Fibroblast of skin of right biceps (primary cell): ENCODE measurements at regions not wholly inside any gene's neighbourhood (a gene's known extent, or its start where the extent isn't known, plus 50 kb on each side); places are given as distances from the start of the nearest gene placed in this dataset.

Experiments used
- DNase-seq: peaks from one replicate; pipeline ENCODE4 v3.0.0-alpha.2; 2013

- no peak for DNase-seq
Measured at GRCh38 chr4:31995943-31996901, 1276.1 kb downstream of the PCDH7 start.

GRCh38 chr4:31998807-31999206, 1278.6 kb downstream of the PCDH7 start:
- no peak for DNase-seq

GRCh38 chr4:31999848-32000247, 1279.7 kb downstream of the PCDH7 start:
- DNase-seq = no peak

GRCh38 chr4:32000846-32001488, 1280.8 kb downstream of the PCDH7 start:
- DNase-seq = no peak

GRCh38 chr4:32002037-32002747, 1282.0 kb downstream of the PCDH7 start:
- no peak for DNase-seq

- DNase-seq = no peak
Measured at GRCh38 chr4:32003548-32003947, 1283.4 kb downstream of the PCDH7 start.

GRCh38 chr4:32010221-32010620, 1290.1 kb downstream of the PCDH7 start:
- no peak for DNase-seq

- DNase-seq = peak; percentile 2
Measured at GRCh38 chr4:32022071-32022470, 1301.9 kb downstream of the PCDH7 start.

- DNase-seq = peak; percentile 34
Measured at GRCh38 chr4:32025851-32026459, 1305.8 kb downstream of the PCDH7 start.

- DNase-seq = no peak
Measured at GRCh38 chr4:32030406-32030805, 1310.2 kb downstream of the PCDH7 start.

- DNase-seq = no peak
Measured at GRCh38 chr4:32031026-32031425, 1310.9 kb downstream of the PCDH7 start.

- no peak for DNase-seq
Measured at GRCh38 chr4:32032136-32032672, 1312.0 kb downstream of the PCDH7 start.

GRCh38 chr4:32037399-32037798, 1317.2 kb downstream of the PCDH7 start:
- DNase-seq = no peak

- DNase-seq = no peak
Measured at GRCh38 chr4:32042486-32043247, 1322.5 kb downstream of the PCDH7 start.

- no peak for DNase-seq
Measured at GRCh38 chr4:32043248-32043633, 1323.1 kb downstream of the PCDH7 start.

- peak; percentile 5 for DNase-seq
Measured at GRCh38 chr4:32061916-32062315, 1341.7 kb downstream of the PCDH7 start.

- no peak for DNase-seq
Measured at GRCh38 chr4:32073542-32073941, 1353.4 kb downstream of the PCDH7 start.

- DNase-seq = no peak
Measured at GRCh38 chr4:32087211-32087610, 1367.0 kb downstream of the PCDH7 start.

- DNase-seq = no peak
Measured at GRCh38 chr4:32094987-32095386, 1374.8 kb downstream of the PCDH7 start.

- peak; percentile 38 for DNase-seq
Measured at GRCh38 chr4:32102896-32103295, 1382.7 kb downstream of the PCDH7 start.

- no peak for DNase-seq
Measured at GRCh38 chr4:32106767-32107166, 1386.6 kb downstream of the PCDH7 start.

GRCh38 chr4:32112891-32113290, 1392.7 kb downstream of the PCDH7 start:
- DNase-seq = no peak
